ENCODE measurements at regions not wholly inside any gene's neighbourhood (a gene's known extent, or its start where the extent isn't known, plus 50 kb on each side); places are given as distances from the start of the nearest gene placed in this dataset.

DNA sequence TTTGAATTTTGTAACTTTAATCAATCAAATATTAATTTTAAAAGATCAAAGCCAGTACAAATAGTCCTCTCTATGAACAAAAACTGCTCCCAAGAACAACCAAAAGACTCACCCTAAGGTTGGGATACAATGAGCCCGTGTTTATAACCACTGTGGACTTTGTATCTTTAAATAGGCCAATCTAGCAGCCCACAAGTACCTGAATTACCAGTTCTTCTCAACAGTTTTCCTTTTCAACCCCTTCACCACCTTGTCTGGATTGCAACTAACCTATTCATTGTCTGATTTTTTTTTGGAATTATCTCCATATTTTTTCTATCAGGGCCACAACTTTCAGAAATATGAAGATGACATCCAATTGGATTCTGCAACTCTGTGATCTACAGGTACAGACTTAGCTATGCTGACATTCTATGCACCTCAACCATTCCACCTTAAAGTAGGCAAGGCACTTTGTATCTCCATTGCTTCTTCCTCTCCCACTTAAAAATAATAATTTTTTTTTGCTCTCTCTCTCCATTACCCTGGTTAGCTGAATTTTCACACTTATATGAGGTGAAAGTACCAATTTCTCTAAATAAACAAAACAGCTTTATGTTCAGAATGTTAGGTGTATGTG lies 81.9 kb upstream of the MAPRE2 start:
- Histone ChIP-seq H2AFZ (ENCODE audit: low read length) (no peak overlapping the region), H3K9me3 (ENCODE audit: insufficient read depth, low read depth, low read length) (no peaks in the 10 kb centered on the region), H4K20me1 (ENCODE audit: insufficient read depth, low read length, poor library complexity, severe bottlenecking) (no peaks in the 10 kb centered on the region), H3K4me1 (ENCODE audit: insufficient read depth, low read length, poor library complexity, severe bottlenecking) (no peaks in the 10 kb centered on the region), H3F3A (ENCODE audit: low read depth) (no peaks in the 10 kb centered on the region), H3K9me2 (replicated peaks; ENCODE audit: low read depth, low read length) (no peaks in the 10 kb centered on the region), H3K27me3 (ENCODE audit: insufficient read depth, low read length, poor library complexity, severe bottlenecking) (no peaks in the 10 kb centered on the region), H3K79me2 (ENCODE audit: insufficient read depth, low read length) (no peaks in the 10 kb centered on the region), H3K9ac (ENCODE audit: low read depth, low read length, poor library complexity, severe bottlenecking) (no peak overlapping the region), H3K4me2 (ENCODE audit: low read depth, low read length, poor library complexity, severe bottlenecking) (no peak overlapping the region), H3K36me3 (ENCODE audit: insufficient read depth, low read length) (no peaks in the 10 kb centered on the region), H3K4me3 (ENCODE audit: low read length, poor library complexity, severe bottlenecking) (no peak overlapping the region)
- TF ChIP-seq, protein P1, sequence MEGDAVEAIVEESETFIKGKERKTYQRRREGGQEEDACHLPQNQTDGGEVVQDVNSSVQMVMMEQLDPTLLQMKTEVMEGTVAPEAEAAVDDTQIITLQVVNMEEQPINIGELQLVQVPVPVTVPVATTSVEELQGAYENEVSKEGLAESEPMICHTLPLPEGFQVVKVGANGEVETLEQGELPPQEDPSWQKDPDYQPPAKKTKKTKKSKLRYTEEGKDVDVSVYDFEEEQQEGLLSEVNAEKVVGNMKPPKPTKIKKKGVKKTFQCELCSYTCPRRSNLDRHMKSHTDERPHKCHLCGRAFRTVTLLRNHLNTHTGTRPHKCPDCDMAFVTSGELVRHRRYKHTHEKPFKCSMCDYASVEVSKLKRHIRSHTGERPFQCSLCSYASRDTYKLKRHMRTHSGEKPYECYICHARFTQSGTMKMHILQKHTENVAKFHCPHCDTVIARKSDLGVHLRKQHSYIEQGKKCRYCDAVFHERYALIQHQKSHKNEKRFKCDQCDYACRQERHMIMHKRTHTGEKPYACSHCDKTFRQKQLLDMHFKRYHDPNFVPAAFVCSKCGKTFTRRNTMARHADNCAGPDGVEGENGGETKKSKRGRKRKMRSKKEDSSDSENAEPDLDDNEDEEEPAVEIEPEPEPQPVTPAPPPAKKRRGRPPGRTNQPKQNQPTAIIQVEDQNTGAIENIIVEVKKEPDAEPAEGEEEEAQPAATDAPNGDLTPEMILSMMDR (conservative IDR thresholded peaks at IDR 0.05; ENCODE audit: low read length), result no peak
- TF ChIP-seq EZH2phosphoT487 (IDR thresholded peaks at IDR 0.05; ENCODE audit: borderline replicate concordance), result no peak

DNA sequence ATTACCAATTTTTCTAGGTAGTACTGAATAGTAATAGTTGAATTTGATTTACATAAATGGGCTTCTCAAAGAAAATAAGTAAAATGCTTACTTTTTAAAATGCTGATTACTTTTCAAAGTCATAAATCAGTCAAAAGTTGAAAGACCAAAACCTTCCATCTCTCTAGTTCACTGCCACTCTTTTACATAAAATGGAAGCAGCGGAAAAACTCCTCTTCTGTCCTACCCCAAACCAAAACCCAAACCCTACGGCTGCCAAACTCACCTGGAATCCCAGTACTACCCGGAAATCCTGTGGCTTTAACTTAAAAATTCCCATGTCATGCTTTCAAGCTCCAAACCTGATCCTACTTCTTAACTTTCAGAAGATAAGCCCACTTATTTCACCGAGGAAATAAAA lies 81.2 kb upstream of the MAPRE2 start:
- Histone ChIP-seq H3K9me2 (replicated peaks; ENCODE audit: low read depth, low read length) (no peaks in the 10 kb centered on the region), H3K9ac (ENCODE audit: low read depth, low read length, poor library complexity, severe bottlenecking) (no peak overlapping the region), H3K9me3 (ENCODE audit: insufficient read depth, low read depth, low read length) (no peaks in the 10 kb centered on the region), H3K36me3 (ENCODE audit: insufficient read depth, low read length) (no peaks in the 10 kb centered on the region), H3K27me3 (ENCODE audit: insufficient read depth, low read length, poor library complexity, severe bottlenecking) (no peaks in the 10 kb centered on the region), H3F3A (ENCODE audit: low read depth) (no peaks in the 10 kb centered on the region), H3K79me2 (ENCODE audit: insufficient read depth, low read length) (no peaks in the 10 kb centered on the region), H2AFZ (ENCODE audit: low read length) (no peak overlapping the region), H3K4me2 (ENCODE audit: low read depth, low read length, poor library complexity, severe bottlenecking) (no peak overlapping the region), H3K4me1 (ENCODE audit: insufficient read depth, low read length, poor library complexity, severe bottlenecking) (no peaks in the 10 kb centered on the region), H4K20me1 (ENCODE audit: insufficient read depth, low read length, poor library complexity, severe bottlenecking) (no peaks in the 10 kb centered on the region), H3K4me3 (ENCODE audit: low read length, poor library complexity, severe bottlenecking) (no peak overlapping the region)
- TF ChIP-seq EZH2phosphoT487 (IDR thresholded peaks at IDR 0.05; ENCODE audit: borderline replicate concordance), result no peak
- TF ChIP-seq, protein P1 (conservative IDR thresholded peaks at IDR 0.05; ENCODE audit: low read length), result no peak

DNA sequence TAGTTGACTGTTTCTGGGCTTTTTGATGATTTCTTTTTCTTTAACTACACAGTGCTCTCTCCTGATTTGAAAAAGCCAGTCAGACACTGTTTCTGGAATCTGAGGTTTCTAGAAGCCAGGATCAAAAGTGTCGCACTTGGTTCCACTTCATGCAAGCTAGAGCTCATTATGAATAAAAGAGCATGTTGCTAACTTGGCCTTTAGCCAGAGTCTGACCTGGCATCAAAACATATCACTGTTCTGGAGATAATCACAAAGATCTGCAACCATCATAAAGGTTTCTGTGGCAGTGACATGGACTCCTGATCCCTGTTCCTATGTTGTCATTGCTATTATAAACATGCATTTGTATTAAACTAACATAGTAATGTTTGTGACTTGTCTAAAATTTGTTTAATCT lies 76.1 kb upstream of the MAPRE2 start:
- no peaks in the 10 kb centered on the region for H3K9me2 ChIP-seq (replicated peaks; ENCODE audit: low read depth, low read length)

More for the DNA sequence above, 76.1 kb upstream of the MAPRE2 start:
- no peak for TF ChIP-seq EZH2phosphoT487 (IDR thresholded peaks at IDR 0.05; ENCODE audit: borderline replicate concordance)
- TF ChIP-seq, protein P1 (conservative IDR thresholded peaks at IDR 0.05; ENCODE audit: low read length), result no peak
- no peaks in the 10 kb centered on the region for H3K79me2 ChIP-seq (ENCODE audit: insufficient read depth, low read length)
- H3K4me1 ChIP-seq (ENCODE audit: insufficient read depth, low read length, poor library complexity, severe bottlenecking), result no peaks in the 10 kb centered on the region
- H3K4me3 ChIP-seq (ENCODE audit: low read length, poor library complexity, severe bottlenecking), result no peak overlapping the region
- no peak overlapping the region for H2AFZ ChIP-seq (ENCODE audit: low read length)
- no peaks in the 10 kb centered on the region for H3K9me3 ChIP-seq (ENCODE audit: insufficient read depth, low read depth, low read length)
- no peaks in the 10 kb centered on the region for H3K36me3 ChIP-seq (ENCODE audit: insufficient read depth, low read length)
- no peaks in the 10 kb centered on the region for H3K27me3 ChIP-seq (ENCODE audit: insufficient read depth, low read length, poor library complexity, severe bottlenecking)
- no peak overlapping the region for H3K9ac ChIP-seq (ENCODE audit: low read depth, low read length, poor library complexity, severe bottlenecking)
- H4K20me1 ChIP-seq (ENCODE audit: insufficient read depth, low read length, poor library complexity, severe bottlenecking), result no peaks in the 10 kb centered on the region
- no peak overlapping the region for H3K4me2 ChIP-seq (ENCODE audit: low read depth, low read length, poor library complexity, severe bottlenecking)
- H3F3A ChIP-seq (ENCODE audit: low read depth), result no peaks in the 10 kb centered on the region

All from Loucy (cell line).